OCI-LY1 (cell line): ENCODE measurements at regions not wholly inside any gene's neighbourhood (a gene's known extent, or its start where the extent isn't known, plus 50 kb on each side); places are given as distances from the start of the nearest gene placed in this dataset.

ENCODE experiments used
- H2AFZ ChIP-seq: fragments of 200-600 bp; sonication (generic), shearing (Covaris generic); 2 replicates; pipeline ENCODE4 v1.6.0; 2014; ENCODE audit warnings: antibody characterized with exemption, mild to moderate bottlenecking, low read length
- H3F3A ChIP-seq: fragments of 200-600 bp; sonication (generic), shearing (Covaris generic); 2 replicates; pipeline ENCODE4 v1.6.0; 2014; ENCODE audit warnings: mild to moderate bottlenecking, antibody characterized with exemption, low read length, moderate library complexity; ENCODE audit not compliant: insufficient read depth
- H3K27ac ChIP-seq: fragments of 200-600 bp; sonication (generic); 2 replicates; pipeline ENCODE4 v1.5.1; 2014; ENCODE audit warnings: low read length, mixed run types, mild to moderate bottlenecking, low read depth; ENCODE audit not compliant: poor library complexity, severe bottlenecking
- H3K27me3 ChIP-seq: fragments of 200-600 bp; sonication (generic); 2 replicates; pipeline ENCODE4 v1.6.0; 2014; ENCODE audit warnings: antibody characterized with exemption, mild to moderate bottlenecking, low read length, moderate library complexity; ENCODE audit not compliant: insufficient read depth
- H3K36me3 ChIP-seq: fragments of 200-600 bp; sonication (generic); 2 replicates; pipeline ENCODE4 v1.6.1; 2014; ENCODE audit warnings: mild to moderate bottlenecking, antibody characterized with exemption, low read length, moderate library complexity, mixed read lengths; ENCODE audit not compliant: insufficient read depth
- H3K4me1 ChIP-seq: fragments of 200-600 bp; sonication (generic); 2 replicates; pipeline ENCODE4 v1.5.1; 2014; ENCODE audit warnings: mild to moderate bottlenecking, low read length, moderate library complexity; ENCODE audit not compliant: insufficient read depth, severe bottlenecking
- H3K4me2 ChIP-seq: fragments of 200-600 bp; sonication (generic), shearing (Covaris generic); 2 replicates; pipeline ENCODE4 v1.6.1; 2014; ENCODE audit warnings: low read length
- H3K4me3 ChIP-seq: fragments of 200-600 bp; sonication (generic); 2 replicates; pipeline ENCODE4 v1.5.1; 2014; ENCODE audit warnings: low read length, low read depth, mild to moderate bottlenecking, mixed read lengths; ENCODE audit not compliant: poor library complexity, severe bottlenecking
- H3K79me2 ChIP-seq: fragments of 200-600 bp; shearing (Covaris generic); 2 replicates; pipeline ENCODE4 v1.6.1; 2016; ENCODE audit warnings: mixed run types, low read length, mixed read lengths; ENCODE audit not compliant: insufficient read depth
- H3K9ac ChIP-seq: fragments of 200-600 bp; sonication (generic), shearing (Covaris generic); 2 replicates; pipeline ENCODE4 v1.6.1; 2014; ENCODE audit warnings: mild to moderate bottlenecking, low read length, mixed read lengths
- H3K9me2 ChIP-seq: fragments of 200-600 bp; sonication (generic), shearing (Covaris generic); 2 replicates; pipeline ENCODE4 v1.6.1; 2014; ENCODE audit warnings: low read depth, mild to moderate bottlenecking, low read length, mixed read lengths
- H3K9me3 ChIP-seq: fragments of 200-600 bp; shearing (Covaris generic); 2 replicates; pipeline ENCODE4 v1.6.1; 2014; ENCODE audit warnings: low read length, mixed read lengths
- H4K20me1 ChIP-seq: fragments of 200-600 bp; sonication (generic), shearing (Covaris generic); 2 replicates; pipeline ENCODE4 v1.6.0; 2016; ENCODE audit warnings: mild to moderate bottlenecking, low read length; ENCODE audit not compliant: insufficient read depth
- EZH2 ChIP-seq: fragments of 200-600 bp; sonication (generic), shearing (Covaris generic); IDR thresholded peaks from 2 replicates; pipeline ENCODE4 v1.8.0; 2017; ENCODE audit warnings: borderline replicate concordance, mixed run types, mild to moderate bottlenecking, antibody characterized with exemption, low read length, moderate library complexity, mixed read lengths
- TF ChIP-seq, protein P1 (sequence below): fragments of 200-600 bp; sonication (generic), shearing (Covaris generic); IDR thresholded peaks from 2 replicates; pipeline ENCODE4 v1.5.1; 2017; ENCODE audit warnings: mild to moderate bottlenecking, antibody characterized with exemption, low read length, moderate library complexity, mixed read lengths

DNA sequence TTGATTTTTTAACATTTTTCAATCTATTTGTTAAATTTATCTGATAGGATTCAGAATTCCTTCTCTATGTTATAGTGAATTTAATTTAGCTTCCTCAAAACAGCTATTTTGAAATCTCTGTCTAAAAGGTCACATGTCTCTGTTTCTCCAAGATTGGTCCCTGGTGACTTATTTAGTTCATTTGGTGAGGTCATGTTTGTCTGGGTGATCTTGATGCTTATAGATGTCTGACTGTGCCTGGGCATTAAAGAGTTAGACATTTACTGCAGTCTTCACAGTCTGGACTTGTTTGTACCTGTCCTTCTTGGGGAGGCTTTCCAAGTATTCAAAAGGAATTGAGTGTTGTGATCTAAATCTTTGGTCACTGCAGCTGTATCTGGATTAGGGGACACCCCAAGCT is 169.5 kb upstream of the C2CD4B start:
- Histone ChIP-seq H4K20me1 (no peaks in the 10 kb centered on the region), H3K79me2 (no peaks in the 10 kb centered on the region), H3K9me3 (no peaks in the 10 kb centered on the region), H3K27ac (no peak overlapping the region), H2AFZ (no peak overlapping the region), H3K27me3 (no peaks in the 10 kb centered on the region), H3K9me2 (no peaks in the 10 kb centered on the region), H3K4me1 (no peaks in the 10 kb centered on the region), H3K4me2 (no peak overlapping the region), H3K36me3 (no peaks in the 10 kb centered on the region), H3F3A (no peaks in the 10 kb centered on the region), H3K9ac (no peak overlapping the region), H3K4me3 (no peak overlapping the region)
- TF ChIP-seq, protein P1, sequence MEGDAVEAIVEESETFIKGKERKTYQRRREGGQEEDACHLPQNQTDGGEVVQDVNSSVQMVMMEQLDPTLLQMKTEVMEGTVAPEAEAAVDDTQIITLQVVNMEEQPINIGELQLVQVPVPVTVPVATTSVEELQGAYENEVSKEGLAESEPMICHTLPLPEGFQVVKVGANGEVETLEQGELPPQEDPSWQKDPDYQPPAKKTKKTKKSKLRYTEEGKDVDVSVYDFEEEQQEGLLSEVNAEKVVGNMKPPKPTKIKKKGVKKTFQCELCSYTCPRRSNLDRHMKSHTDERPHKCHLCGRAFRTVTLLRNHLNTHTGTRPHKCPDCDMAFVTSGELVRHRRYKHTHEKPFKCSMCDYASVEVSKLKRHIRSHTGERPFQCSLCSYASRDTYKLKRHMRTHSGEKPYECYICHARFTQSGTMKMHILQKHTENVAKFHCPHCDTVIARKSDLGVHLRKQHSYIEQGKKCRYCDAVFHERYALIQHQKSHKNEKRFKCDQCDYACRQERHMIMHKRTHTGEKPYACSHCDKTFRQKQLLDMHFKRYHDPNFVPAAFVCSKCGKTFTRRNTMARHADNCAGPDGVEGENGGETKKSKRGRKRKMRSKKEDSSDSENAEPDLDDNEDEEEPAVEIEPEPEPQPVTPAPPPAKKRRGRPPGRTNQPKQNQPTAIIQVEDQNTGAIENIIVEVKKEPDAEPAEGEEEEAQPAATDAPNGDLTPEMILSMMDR, result no peak
- TF ChIP-seq EZH2, result no peak

DNA sequence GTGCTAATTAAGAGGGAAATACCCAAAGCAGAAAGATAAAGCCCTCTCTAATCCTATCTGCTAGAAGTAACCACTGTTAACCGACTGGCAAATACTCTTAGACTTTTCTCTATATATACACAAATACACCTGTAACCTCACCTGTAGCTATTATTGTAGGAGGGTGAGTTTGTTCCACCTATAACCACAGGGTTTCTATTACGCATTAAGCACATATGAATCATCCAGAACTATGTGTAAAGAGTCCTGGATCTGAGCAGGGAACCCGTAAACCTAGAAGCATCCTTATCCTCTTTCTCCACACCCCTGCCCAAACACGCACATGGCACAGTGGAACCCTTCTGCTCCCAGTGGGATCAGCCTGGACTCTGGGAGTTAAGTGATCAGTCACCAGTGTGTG is 172.8 kb upstream of the C2CD4B start:
- no peaks in the 10 kb centered on the region for H4K20me1 ChIP-seq
- H2AFZ ChIP-seq, result no peak overlapping the region
- H3K79me2 ChIP-seq, result no peaks in the 10 kb centered on the region
- H3F3A ChIP-seq, result no peaks in the 10 kb centered on the region
- H3K4me1 ChIP-seq, result no peaks in the 10 kb centered on the region
- no peak overlapping the region for H3K4me3 ChIP-seq
- no peaks in the 10 kb centered on the region for H3K9me3 ChIP-seq
- no peak overlapping the region for H3K9ac ChIP-seq
- TF ChIP-seq EZH2, result no peak
- TF ChIP-seq, protein P1, result no peak
- no peaks in the 10 kb centered on the region for H3K27me3 ChIP-seq
- no peaks in the 10 kb centered on the region for H3K36me3 ChIP-seq
- no peak overlapping the region for H3K27ac ChIP-seq
- H3K9me2 ChIP-seq, result no peaks in the 10 kb centered on the region
- H3K4me2 ChIP-seq, result no peak overlapping the region

DNA sequence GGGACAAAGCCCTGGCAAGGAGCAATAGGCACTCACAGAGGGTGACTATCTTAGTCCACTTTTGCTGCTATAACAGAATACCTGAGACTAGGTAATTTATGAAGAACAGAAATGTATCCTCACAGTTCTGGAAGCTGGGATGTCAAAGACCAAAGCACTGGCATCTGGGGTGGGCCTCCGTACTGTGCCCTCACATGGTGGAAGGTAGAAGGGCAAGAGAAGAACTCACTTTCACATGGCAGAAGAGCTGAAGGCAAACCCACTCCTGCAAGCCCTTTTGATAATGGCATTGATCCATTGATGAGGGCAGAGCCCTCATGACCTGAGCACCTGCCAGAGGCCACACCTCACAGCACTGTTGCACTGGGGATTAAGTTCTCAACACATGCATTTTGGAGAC is 173.4 kb upstream of the C2CD4B start:
- no peaks in the 10 kb centered on the region for H3K36me3 ChIP-seq
- H3K27me3 ChIP-seq, result no peaks in the 10 kb centered on the region
- no peaks in the 10 kb centered on the region for H3K9me2 ChIP-seq
- no peak for TF ChIP-seq EZH2
- TF ChIP-seq, protein P1, result no peak
- H3K9ac ChIP-seq, result no peak overlapping the region
- H3K79me2 ChIP-seq, result no peaks in the 10 kb centered on the region
- no peaks in the 10 kb centered on the region for H3K4me1 ChIP-seq
- no peak overlapping the region for H2AFZ ChIP-seq
- no peaks in the 10 kb centered on the region for H3K9me3 ChIP-seq
- H3F3A ChIP-seq, result no peaks in the 10 kb centered on the region
- no peak overlapping the region for H3K4me2 ChIP-seq
- H3K4me3 ChIP-seq, result no peak overlapping the region
- H4K20me1 ChIP-seq, result no peaks in the 10 kb centered on the region
- no peak overlapping the region for H3K27ac ChIP-seq
